Loucy (cell line): ENCODE measurements at regions not wholly inside any gene's neighbourhood (a gene's known extent, or its start where the extent isn't known, plus 50 kb on each side); places are given as distances from the start of the nearest gene placed in this dataset.

ENCODE experiments used
- H2AFZ ChIP-seq: fragments of 200-600 bp; sonication (generic); 2 replicates; pipeline ENCODE4 v1.6.0; 2016; ENCODE audit warnings: antibody characterized with exemption, mild to moderate bottlenecking, low read length, moderate library complexity
- H3F3A ChIP-seq: fragments of 200-600 bp; 2 replicates; pipeline ENCODE4 v1.6.0; 2016; ENCODE audit warnings: antibody characterized with exemption, low read depth, mild to moderate bottlenecking
- H3K27me3 ChIP-seq: fragments of 200-600 bp; sonication (generic); 2 replicates; pipeline ENCODE4 v1.6.1; 2014; ENCODE audit warnings: low read length, mild to moderate bottlenecking; ENCODE audit not compliant: insufficient read depth, poor library complexity, severe bottlenecking
- H3K36me3 ChIP-seq: fragments of 200-600 bp; sonication (generic); 2 replicates; pipeline ENCODE4 v1.6.1; 2016; ENCODE audit warnings: low read length; ENCODE audit not compliant: insufficient read depth
- H3K4me1 ChIP-seq: fragments of 200-600 bp; sonication (generic); 2 replicates; pipeline ENCODE4 v1.5.1; 2014; ENCODE audit warnings: low read length, mild to moderate bottlenecking; ENCODE audit not compliant: insufficient read depth, poor library complexity, severe bottlenecking
- H3K4me2 ChIP-seq: fragments of 200-600 bp; sonication (generic); 2 replicates; pipeline ENCODE4 v1.6.0; 2014; ENCODE audit warnings: antibody characterized with exemption, low read length, low read depth, mild to moderate bottlenecking; ENCODE audit not compliant: poor library complexity, severe bottlenecking
- H3K4me3 ChIP-seq: fragments of 200-600 bp; sonication (generic); 2 replicates; pipeline ENCODE4 v1.5.1; 2014; ENCODE audit warnings: low read length, mild to moderate bottlenecking, mixed read lengths; ENCODE audit not compliant: poor library complexity, severe bottlenecking
- H3K79me2 ChIP-seq: fragments of 200-600 bp; sonication (generic); 2 replicates; pipeline ENCODE4 v1.6.1; 2014; ENCODE audit warnings: low read length; ENCODE audit not compliant: insufficient read depth
- H3K9ac ChIP-seq: fragments of 200-600 bp; sonication (generic); 2 replicates; pipeline ENCODE4 v1.6.0; 2014; ENCODE audit warnings: mild to moderate bottlenecking, low read depth, low read length, moderate library complexity; ENCODE audit not compliant: poor library complexity, severe bottlenecking
- H3K9me2 ChIP-seq: fragments of 200-600 bp; sonication (generic); replicated peaks from 2 replicates; pipeline ENCODE4 v1.6.1; 2016; ENCODE audit warnings: low read depth, low read length, mixed read lengths
- H3K9me3 ChIP-seq: fragments of 200-600 bp; sonication (generic); 2 replicates; pipeline ENCODE4 v1.6.1; 2014; ENCODE audit warnings: mild to moderate bottlenecking, antibody characterized with exemption, low read length, low read depth; ENCODE audit not compliant: insufficient read depth
- H4K20me1 ChIP-seq: fragments of 200-600 bp; sonication (generic); 2 replicates; pipeline ENCODE4 v1.6.0; 2014; ENCODE audit warnings: antibody characterized with exemption, low read length, mild to moderate bottlenecking; ENCODE audit not compliant: insufficient read depth, poor library complexity, severe bottlenecking
- EZH2phosphoT487 ChIP-seq: fragments of 200-600 bp; IDR thresholded peaks from 2 replicates; pipeline ENCODE4 v1.6.1; 2018; ENCODE audit warnings: antibody characterized with exemption, mild to moderate bottlenecking, moderate library complexity, borderline replicate concordance
- TF ChIP-seq, protein P1 (sequence below): fragments of 200-600 bp; sonication (generic); conservative IDR thresholded peaks from 2 replicates; pipeline ENCODE4 v1.5.1; 2014; ENCODE audit warnings: mild to moderate bottlenecking, antibody characterized with exemption, low read length

DNA sequence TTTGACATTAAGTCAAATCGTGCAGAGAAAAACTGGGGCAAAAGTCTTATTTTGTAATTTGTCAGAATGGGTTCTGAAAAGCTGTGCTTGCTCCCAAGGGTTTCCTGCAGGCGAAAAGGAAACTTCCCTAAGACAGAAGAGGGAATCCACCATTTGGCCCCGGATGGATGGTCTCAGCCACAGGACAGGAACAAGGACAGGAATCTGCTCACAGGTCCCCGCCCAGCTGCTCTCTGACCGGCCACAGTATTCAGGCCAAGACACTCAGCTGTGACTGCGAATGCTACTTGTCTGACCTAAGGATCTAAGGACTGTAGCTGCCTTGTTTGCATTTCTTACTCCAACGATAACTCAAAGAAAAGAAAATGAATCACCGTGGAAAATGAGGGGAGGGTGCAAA lies 197.0 kb downstream of the BMP7 start:
- Histone ChIP-seq H3K36me3 (no peaks in the 10 kb centered on the region), H3F3A (no peaks in the 10 kb centered on the region), H3K9ac (no peak overlapping the region), H3K9me3 (no peaks in the 10 kb centered on the region), H3K79me2 (no peaks in the 10 kb centered on the region), H3K4me2 (no peak overlapping the region), H3K27me3 (no peaks in the 10 kb centered on the region), H3K4me1 (no peaks in the 10 kb centered on the region), H2AFZ (no peak overlapping the region), H3K4me3 (no peak overlapping the region), H3K9me2 (no peaks in the 10 kb centered on the region), H4K20me1 (no peaks in the 10 kb centered on the region)
- no peak for TF ChIP-seq EZH2phosphoT487
- TF ChIP-seq, protein P1, sequence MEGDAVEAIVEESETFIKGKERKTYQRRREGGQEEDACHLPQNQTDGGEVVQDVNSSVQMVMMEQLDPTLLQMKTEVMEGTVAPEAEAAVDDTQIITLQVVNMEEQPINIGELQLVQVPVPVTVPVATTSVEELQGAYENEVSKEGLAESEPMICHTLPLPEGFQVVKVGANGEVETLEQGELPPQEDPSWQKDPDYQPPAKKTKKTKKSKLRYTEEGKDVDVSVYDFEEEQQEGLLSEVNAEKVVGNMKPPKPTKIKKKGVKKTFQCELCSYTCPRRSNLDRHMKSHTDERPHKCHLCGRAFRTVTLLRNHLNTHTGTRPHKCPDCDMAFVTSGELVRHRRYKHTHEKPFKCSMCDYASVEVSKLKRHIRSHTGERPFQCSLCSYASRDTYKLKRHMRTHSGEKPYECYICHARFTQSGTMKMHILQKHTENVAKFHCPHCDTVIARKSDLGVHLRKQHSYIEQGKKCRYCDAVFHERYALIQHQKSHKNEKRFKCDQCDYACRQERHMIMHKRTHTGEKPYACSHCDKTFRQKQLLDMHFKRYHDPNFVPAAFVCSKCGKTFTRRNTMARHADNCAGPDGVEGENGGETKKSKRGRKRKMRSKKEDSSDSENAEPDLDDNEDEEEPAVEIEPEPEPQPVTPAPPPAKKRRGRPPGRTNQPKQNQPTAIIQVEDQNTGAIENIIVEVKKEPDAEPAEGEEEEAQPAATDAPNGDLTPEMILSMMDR: no peak

DNA sequence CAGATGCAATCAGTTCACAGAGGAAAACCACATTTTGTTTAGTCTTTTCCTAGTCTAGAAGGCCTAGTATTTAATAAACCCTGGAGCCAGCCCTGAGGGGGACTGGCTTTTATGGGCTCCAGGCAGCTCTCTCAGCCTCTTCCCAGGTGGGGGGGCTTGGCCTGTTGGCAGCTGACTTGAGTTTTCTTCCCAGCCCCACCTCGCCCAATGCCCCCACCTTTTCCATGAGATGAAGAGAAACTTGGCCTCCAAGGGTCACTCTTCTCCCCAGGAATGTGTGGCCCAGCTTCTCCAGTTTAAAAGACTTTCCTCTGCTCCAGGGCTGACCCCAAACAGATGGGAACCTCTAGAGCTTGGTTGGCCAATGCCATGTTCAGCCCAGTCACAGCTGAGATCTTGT lies 196.1 kb downstream of the BMP7 start:
- H3K9me3 ChIP-seq: no peaks in the 10 kb centered on the region
- H4K20me1 ChIP-seq: no peaks in the 10 kb centered on the region
- no peaks in the 10 kb centered on the region for H3K4me1 ChIP-seq
- TF ChIP-seq, protein P1: no peak
- TF ChIP-seq EZH2phosphoT487: no peak
- H2AFZ ChIP-seq: no peak overlapping the region
- no peaks in the 10 kb centered on the region for H3K36me3 ChIP-seq
- H3K4me2 ChIP-seq: no peak overlapping the region
- H3K79me2 ChIP-seq: no peaks in the 10 kb centered on the region
- H3K4me3 ChIP-seq: no peak overlapping the region
- H3K27me3 ChIP-seq: no peaks in the 10 kb centered on the region
- no peaks in the 10 kb centered on the region for H3K9me2 ChIP-seq
- H3K9ac ChIP-seq: no peak overlapping the region
- H3F3A ChIP-seq: no peaks in the 10 kb centered on the region

DNA sequence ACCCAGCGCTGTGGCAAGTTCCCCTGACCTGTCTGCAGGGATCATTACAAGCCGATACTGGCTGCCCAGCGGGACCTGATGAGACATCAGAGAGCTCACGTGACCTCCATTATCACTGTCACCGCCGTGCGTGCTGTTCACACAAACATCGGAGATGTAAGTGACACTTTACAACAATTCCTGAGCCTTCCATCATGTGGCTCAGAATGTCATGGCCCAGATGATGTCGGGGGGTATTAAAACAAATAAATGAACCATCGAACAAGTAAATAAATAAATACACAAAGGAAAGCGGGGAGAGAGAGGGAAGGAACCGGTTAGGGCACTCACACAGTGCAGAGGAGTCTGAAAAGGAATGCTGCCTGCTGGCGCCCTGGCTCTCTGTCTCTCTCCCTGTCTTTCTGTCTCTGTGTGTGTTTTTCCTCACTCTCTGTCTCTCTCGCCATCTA lies 195.1 kb downstream of the BMP7 start:
- H3K36me3 ChIP-seq: no peaks in the 10 kb centered on the region
- no peaks in the 10 kb centered on the region for H3K9me3 ChIP-seq
- no peaks in the 10 kb centered on the region for H3K27me3 ChIP-seq
- no peak overlapping the region for H3K9ac ChIP-seq
- H4K20me1 ChIP-seq: no peaks in the 10 kb centered on the region
- H3K4me2 ChIP-seq: no peak overlapping the region
- H2AFZ ChIP-seq: no peak overlapping the region
- H3K4me3 ChIP-seq: no peak overlapping the region
- TF ChIP-seq EZH2phosphoT487: no peak
- TF ChIP-seq, protein P1: no peak
- H3F3A ChIP-seq: no peaks in the 10 kb centered on the region
- no peaks in the 10 kb centered on the region for H3K79me2 ChIP-seq
- H3K9me2 ChIP-seq: no peaks in the 10 kb centered on the region
- H3K4me1 ChIP-seq: no peaks in the 10 kb centered on the region
